SH-SY5Y (cell line): ENCODE measurements at regions not wholly inside any gene's neighbourhood (a gene's known extent, or its start where the extent isn't known, plus 50 kb on each side); places are given as distances from the start of the nearest gene placed in this dataset.

ENCODE experiments used
- GATA2 ChIP-seq: IDR thresholded peaks from 2 replicates; pipeline ENCODE4 v1.6.1; 2011; ENCODE audit warnings: mild to moderate bottlenecking, low read depth, low read length
- GATA3 ChIP-seq: IDR thresholded peaks from 2 replicates; pipeline ENCODE4 v1.6.1; 2011; ENCODE audit warnings: low read depth, mild to moderate bottlenecking, low read length, moderate library complexity

DNA sequence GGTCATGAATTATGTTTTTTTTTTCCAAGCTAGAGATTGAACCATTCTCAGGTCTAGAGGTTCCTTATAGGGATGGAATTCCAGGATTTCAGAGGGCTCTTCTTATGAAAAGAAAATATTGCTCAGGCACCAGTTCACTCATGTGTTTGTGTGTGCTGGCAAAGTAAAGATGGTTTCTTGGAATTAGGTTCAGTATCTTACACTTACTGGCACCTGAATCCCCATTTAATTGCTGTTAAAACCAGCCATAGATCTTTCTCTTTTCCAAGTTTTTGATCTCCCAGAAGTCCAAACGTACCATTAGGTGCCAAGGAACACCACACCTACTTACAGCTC lies 508.4 kb downstream of the CDH26 start:
- TF ChIP-seq GATA3 (no peak), GATA2 (no peak)
